HUES64 (cell line): ENCODE measurements at regions not wholly inside any gene's neighbourhood (a gene's known extent, or its start where the extent isn't known, plus 50 kb on each side); places are given as distances from the start of the nearest gene placed in this dataset.

Experiments
- H3K27ac ChIP-seq: 2 replicates; pipeline ENCODE4 v1.7.0; 2013; ENCODE audit warnings: low read depth, low read length, inconsistent platforms
- H3K27me3 ChIP-seq: 2 replicates; pipeline ENCODE4 v1.6.1; 2013; ENCODE audit warnings: mild to moderate bottlenecking, low read length; ENCODE audit not compliant: insufficient read depth
- H3K36me3 ChIP-seq: 2 replicates; pipeline ENCODE4 v1.6.1; 2013; ENCODE audit warnings: mild to moderate bottlenecking, low read length; ENCODE audit not compliant: insufficient read depth
- H3K4me1 ChIP-seq: 2 replicates; pipeline ENCODE4 v1.6.1; 2013; ENCODE audit warnings: mild to moderate bottlenecking, low read length, moderate library complexity; ENCODE audit not compliant: insufficient read depth
- H3K4me3 ChIP-seq: 2 replicates; pipeline ENCODE4 v1.5.1; 2013; ENCODE audit warnings: mild to moderate bottlenecking, low read length, moderate library complexity
- H3K9ac ChIP-seq: 2 replicates; pipeline ENCODE4 v1.6.1; 2013; ENCODE audit warnings: mild to moderate bottlenecking, low read depth, low read length
- H3K9me3 ChIP-seq: 2 replicates; pipeline ENCODE4 v1.6.1; 2013; ENCODE audit warnings: low read depth, low read length; ENCODE audit not compliant: insufficient read depth
- WGBS: fragments of 150-250, 120-280 bp; methylation state at CpG from one replicate; pipeline ENCODE4 v1.1.7; 2013; ENCODE audit warnings: missing lambda C conversion rate; 5-methylcytosine and 5-hydroxymethylcytosine counted together

DNA sequence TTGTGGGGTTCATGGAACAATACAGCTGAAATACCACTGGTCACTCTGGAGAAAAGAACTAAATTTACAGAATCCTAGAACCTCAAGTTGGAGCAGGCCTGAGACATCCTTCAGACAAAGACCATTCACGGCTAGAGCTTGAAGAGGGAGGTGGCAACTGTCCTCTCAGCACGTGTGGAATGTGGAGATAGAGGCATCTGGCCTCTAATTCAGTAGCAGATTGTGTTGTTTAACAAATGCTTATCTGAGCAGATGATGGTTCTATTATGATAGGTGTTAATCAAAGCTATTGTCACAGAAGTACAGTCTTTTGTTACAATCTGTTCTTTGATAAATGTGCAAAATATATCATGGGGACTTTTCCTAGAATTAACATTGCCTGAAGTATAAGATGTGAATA, 121.7 kb upstream of the KCNIP4 start:
- Histone ChIP-seq H3K27me3 (no peaks in the 10 kb centered on the region), H3K4me3 (no peak overlapping the region), H3K9ac (no peak overlapping the region), H3K9me3 (peaks cover 4% of the 10 kb centered on the region), H3K27ac (no peak overlapping the region), H3K4me1 (no peaks in the 10 kb centered on the region), H3K36me3 (no peaks in the 10 kb centered on the region)
- 73% methylated on average over 2 of the region's 2 CpGs for WGBS

- H3K4me3 ChIP-seq, result no peak overlapping the region
- no peak overlapping the region for H3K27ac ChIP-seq
- H3K4me1 ChIP-seq, result no peaks in the 10 kb centered on the region
- H3K27me3 ChIP-seq, result no peaks in the 10 kb centered on the region
- H3K36me3 ChIP-seq, result no peaks in the 10 kb centered on the region
- H3K9me3 ChIP-seq, result no peaks in the 10 kb centered on the region
- H3K9ac ChIP-seq, result no peak overlapping the region
- WGBS, result 93% methylated on average over 1 of the region's 1 CpG
These were observed 115.0 kb upstream of the KCNIP4 start for GRCh38 chr4:22063613-22064012.

GRCh38 chr4:22062676-22063075, 114.1 kb upstream of the KCNIP4 start:
- H3K4me3 ChIP-seq, result no peak overlapping the region
- WGBS, result 69% methylated on average over 3 of the region's 3 CpGs
- no peak overlapping the region for H3K27ac ChIP-seq
- H3K9me3 ChIP-seq, result no peaks in the 10 kb centered on the region
- H3K36me3 ChIP-seq, result no peaks in the 10 kb centered on the region
- no peak overlapping the region for H3K9ac ChIP-seq
- H3K27me3 ChIP-seq, result no peaks in the 10 kb centered on the region
- H3K4me1 ChIP-seq, result no peaks in the 10 kb centered on the region

DNA sequence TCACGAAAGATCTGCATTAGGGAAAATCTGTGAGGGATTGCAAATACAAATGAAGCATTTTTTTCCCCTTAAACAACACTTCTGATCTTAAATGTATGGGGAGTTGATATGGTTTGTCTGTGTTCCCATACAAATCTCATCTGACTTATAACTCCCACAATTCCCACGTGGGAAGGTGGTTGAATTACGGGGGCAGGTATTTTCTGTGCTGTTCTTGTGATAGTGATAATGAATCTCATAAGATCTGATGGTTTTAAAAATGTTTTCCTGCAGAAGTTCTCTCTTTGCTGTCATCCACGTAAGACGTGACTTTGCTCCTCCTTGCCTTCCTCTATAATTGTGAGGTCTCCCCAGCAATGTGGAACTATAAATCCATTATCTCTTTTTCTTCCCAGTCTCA, 107.4 kb upstream of the KCNIP4 start:
- WGBS, result 90% methylated on average over 3 of the region's 5 CpGs
- H3K9me3 ChIP-seq, result no peaks in the 10 kb centered on the region
- no peak overlapping the region for H3K4me3 ChIP-seq
- no peaks in the 10 kb centered on the region for H3K36me3 ChIP-seq
- H3K27me3 ChIP-seq, result no peaks in the 10 kb centered on the region
- H3K4me1 ChIP-seq, result no peaks in the 10 kb centered on the region
- no peak overlapping the region for H3K27ac ChIP-seq
- H3K9ac ChIP-seq, result no peak overlapping the region

GRCh38 chr4:22052076-22052475, 103.5 kb upstream of the KCNIP4 start:
- Histone ChIP-seq H3K9me3 (no peaks in the 10 kb centered on the region), H3K4me3 (no peak overlapping the region), H3K4me1 (no peaks in the 10 kb centered on the region), H3K27ac (no peak overlapping the region), H3K27me3 (no peaks in the 10 kb centered on the region), H3K9ac (no peak overlapping the region), H3K36me3 (no peaks in the 10 kb centered on the region)
- WGBS, result 91% methylated on average over 1 of the region's 1 CpG

- Histone ChIP-seq H3K36me3 (no peaks in the 10 kb centered on the region), H3K9ac (no peak overlapping the region), H3K27me3 (no peaks in the 10 kb centered on the region), H3K9me3 (no peaks in the 10 kb centered on the region), H3K27ac (no peak overlapping the region), H3K4me1 (no peaks in the 10 kb centered on the region), H3K4me3 (no peak overlapping the region)
- 78% methylated on average over 2 of the region's 2 CpGs for WGBS
These were observed 99.8 kb upstream of the KCNIP4 start for GRCh38 chr4:22048323-22048722.

- WGBS, result 98% methylated on average over 12 of the region's 12 CpGs
- Histone ChIP-seq H3K36me3 (no peaks in the 10 kb centered on the region), H3K27me3 (no peaks in the 10 kb centered on the region), H3K9ac (no peak overlapping the region), H3K4me1 (no peaks in the 10 kb centered on the region), H3K4me3 (no peak overlapping the region), H3K9me3 (no peaks in the 10 kb centered on the region), H3K27ac (no peak overlapping the region)
These were observed 99.2 kb upstream of the KCNIP4 start for GRCh38 chr4:22047793-22048192.

DNA sequence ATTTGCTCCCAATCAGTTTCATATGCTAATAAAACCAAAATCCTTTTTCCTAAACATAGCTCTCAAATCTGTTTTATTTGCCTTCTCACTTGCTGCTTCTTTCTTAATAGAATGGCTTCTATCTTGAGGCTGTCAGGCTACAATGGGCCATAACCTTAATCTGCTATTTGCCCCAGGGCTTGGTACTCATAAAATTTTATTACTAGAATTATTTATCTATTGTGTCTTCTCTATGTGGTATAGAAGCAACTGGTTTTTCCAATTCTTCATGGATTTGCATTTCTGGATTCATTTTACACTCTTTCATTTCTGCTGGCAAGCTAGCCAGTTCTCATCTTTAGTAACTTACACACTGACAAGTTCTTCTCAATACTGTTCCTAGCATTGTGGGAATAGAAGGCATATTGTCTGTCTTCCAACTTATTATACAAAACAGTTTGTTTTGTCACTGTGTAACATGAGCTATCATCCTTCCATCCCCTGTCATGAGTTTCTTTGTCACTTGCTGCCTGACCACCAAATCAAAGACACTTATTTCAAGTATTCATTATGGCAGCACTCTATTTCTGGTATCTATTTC, 96.6 kb upstream of the KCNIP4 start:
- Histone ChIP-seq H3K9ac (no peak overlapping the region), H3K9me3 (peaks cover 7% of the 10 kb centered on the region), H3K4me3 (no peak overlapping the region), H3K4me1 (no peaks in the 10 kb centered on the region), H3K27ac (no peak overlapping the region), H3K36me3 (no peaks in the 10 kb centered on the region), H3K27me3 (no peaks in the 10 kb centered on the region)

DNA sequence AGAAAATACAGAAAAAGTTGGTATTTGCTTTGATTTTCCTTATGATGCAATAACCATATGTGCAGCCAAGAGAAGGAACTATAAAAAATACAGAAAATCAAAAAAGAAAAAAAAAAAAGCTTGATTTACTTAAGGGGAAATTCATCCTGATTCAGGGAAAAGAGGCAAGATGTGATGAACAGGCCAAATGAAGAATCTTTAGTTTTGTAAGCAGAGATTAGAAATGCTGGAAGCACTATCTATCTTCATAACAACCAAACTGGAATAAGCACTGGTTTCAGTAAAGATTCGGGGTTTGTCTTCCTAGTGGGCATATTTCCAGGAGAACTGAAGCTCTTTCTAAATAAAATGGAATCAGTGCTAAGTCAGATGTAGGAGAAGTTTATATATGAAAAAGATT, 82.9 kb upstream of the KCNIP4 start:
- H3K4me3 ChIP-seq, result no peak overlapping the region
- H3K4me1 ChIP-seq, result peaks cover 5% of the 10 kb centered on the region; the same call in 1 of the 2 replicates
- H3K27ac ChIP-seq, result no peak overlapping the region
- no peak overlapping the region for H3K9ac ChIP-seq
- no peaks in the 10 kb centered on the region for H3K36me3 ChIP-seq
- 100% methylated on average over 1 of the region's 1 CpG for WGBS
- no peaks in the 10 kb centered on the region for H3K27me3 ChIP-seq
- H3K9me3 ChIP-seq, result no peaks in the 10 kb centered on the region

- Histone ChIP-seq H3K4me3 (no peak overlapping the region), H3K9ac (no peak overlapping the region), H3K36me3 (no peaks in the 10 kb centered on the region), H3K27ac (no peak overlapping the region), H3K4me1 (peaks cover 5% of the 10 kb centered on the region; the same call in 1 of the 2 replicates), H3K27me3 (no peaks in the 10 kb centered on the region), H3K9me3 (no peaks in the 10 kb centered on the region)
- WGBS, result 100% methylated on average over 1 of the region's 1 CpG
These were observed 82.3 kb upstream of the KCNIP4 start for GRCh38 chr4:22030881-22031280.

DNA sequence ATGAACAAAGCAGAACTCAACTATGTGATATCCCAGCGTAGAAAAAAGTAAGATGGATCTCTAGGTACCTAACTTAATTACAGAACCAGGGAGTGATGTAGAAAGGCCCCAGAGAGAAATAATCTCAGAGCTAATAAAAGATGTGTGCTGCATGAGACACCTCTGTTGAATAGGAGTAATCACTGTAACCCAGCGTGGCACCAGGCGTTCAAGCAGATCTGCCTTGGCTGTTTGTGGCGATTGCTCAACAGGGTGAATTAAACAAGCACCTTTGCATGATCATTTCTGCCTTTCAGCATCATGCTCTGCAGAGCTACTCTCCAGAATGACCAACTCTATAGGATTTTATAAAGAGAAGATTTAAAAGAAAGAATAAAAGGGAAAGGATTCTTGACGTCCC, 81.7 kb upstream of the KCNIP4 start:
- Histone ChIP-seq H3K36me3 (no peaks in the 10 kb centered on the region), H3K27ac (no peak overlapping the region), H3K4me3 (no peak overlapping the region), H3K9ac (no peak overlapping the region), H3K27me3 (no peaks in the 10 kb centered on the region), H3K9me3 (no peaks in the 10 kb centered on the region), H3K4me1 (peaks cover 5% of the 10 kb centered on the region; the same call in 1 of the 2 replicates)
- WGBS, result 82% methylated on average over 4 of the region's 5 CpGs

DNA sequence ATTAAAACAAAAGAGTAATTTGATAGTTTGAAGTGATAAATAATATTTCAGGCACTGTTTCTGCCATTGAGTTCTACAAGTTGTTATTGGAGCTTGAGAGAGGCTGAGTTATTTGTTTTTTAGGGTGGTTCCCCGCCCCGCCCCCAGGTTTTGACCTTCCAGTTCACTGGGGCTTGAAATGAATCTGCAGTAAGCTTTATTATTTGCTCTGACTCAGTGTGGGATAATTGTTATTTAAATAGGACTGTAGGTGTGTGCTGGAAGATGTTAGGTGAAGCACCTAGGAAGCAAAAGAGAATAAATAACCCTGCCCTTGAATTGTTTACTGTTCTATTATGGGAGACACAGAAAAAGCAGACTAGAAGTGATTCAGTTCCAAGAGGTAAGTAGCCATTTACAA, 81.2 kb upstream of the KCNIP4 start:
- H3K4me1 ChIP-seq, result peaks cover 5% of the 10 kb centered on the region; the same call in 1 of the 2 replicates
- no peak overlapping the region for H3K27ac ChIP-seq
- no peaks in the 10 kb centered on the region for H3K27me3 ChIP-seq
- H3K36me3 ChIP-seq, result no peaks in the 10 kb centered on the region
- H3K4me3 ChIP-seq, result no peak overlapping the region
- H3K9ac ChIP-seq, result no peak overlapping the region
- H3K9me3 ChIP-seq, result no peaks in the 10 kb centered on the region
- WGBS, result 92% methylated on average over 2 of the region's 2 CpGs
